ENCODE measurements at regions not wholly inside any gene's neighbourhood (a gene's known extent, or its start where the extent isn't known, plus 50 kb on each side); places are given as distances from the start of the nearest gene placed in this dataset.
"Not testable (repeated sequence)": the region's sequence is repeated elsewhere in the genome, so short reads cannot be mapped to it uniquely, and the experiment has no call there.

DNA sequence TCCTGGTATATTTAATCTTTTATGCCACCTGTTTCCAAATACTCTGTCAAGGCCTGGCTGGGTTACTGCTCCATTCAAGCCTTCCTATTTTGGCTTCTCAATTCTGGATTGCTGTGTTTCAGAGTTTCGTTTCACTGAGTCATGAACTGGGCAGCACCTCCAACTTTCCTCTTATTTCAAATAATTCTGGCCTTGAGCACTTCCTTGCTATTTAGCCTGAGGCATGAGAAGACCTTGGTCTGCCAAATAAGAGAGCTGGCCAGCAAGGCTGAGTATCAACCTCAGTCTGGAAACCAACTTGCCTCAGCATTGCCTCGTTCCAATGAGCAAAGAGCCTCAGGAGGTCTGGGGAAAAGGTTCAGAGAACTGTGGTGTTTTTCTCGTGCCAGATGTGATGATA, 66.6 kb downstream of the TNFAIP3 start:
- no peak for FAIRE-seq

DNA sequence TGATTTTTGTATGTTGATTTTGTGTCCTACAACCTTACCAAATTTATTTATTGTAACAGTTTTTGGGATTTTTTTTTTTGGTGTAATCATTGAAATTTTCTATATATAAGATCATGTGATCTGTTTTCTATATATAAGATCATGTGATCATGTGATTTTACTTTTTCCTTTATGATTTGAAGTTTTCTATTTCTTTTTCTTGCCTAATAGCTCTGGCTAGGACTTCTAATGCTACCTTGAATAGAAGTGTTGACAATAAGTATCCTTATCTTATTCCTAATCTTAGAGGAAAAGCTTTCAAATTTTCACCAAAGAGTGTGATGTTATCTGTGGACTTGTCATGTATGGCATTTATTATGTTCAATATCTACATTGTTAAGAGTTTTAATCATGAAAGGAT, 69.7 kb downstream of the TNFAIP3 start:
- FAIRE-seq = no peak

DNA sequence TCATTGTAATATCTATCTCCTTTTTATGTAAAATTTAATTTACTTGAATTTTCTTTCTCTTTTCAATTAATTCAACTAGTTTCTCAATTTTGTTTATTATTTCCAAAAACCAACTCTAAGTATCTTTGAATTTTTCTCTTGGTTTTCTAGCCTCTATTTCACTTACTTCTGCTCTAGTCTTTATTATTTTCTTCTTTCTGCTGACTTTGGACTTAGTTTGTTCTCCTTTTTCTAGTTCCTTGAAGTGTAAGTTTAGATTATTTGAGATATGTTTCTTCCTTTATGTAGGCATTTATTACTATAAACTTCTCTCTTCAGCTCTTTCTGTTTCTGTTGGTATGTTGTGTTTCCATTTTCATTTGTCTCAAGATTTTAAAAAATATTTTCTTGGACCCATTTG, 70.8 kb downstream of the TNFAIP3 start:
- FAIRE-seq = no peak

DNA sequence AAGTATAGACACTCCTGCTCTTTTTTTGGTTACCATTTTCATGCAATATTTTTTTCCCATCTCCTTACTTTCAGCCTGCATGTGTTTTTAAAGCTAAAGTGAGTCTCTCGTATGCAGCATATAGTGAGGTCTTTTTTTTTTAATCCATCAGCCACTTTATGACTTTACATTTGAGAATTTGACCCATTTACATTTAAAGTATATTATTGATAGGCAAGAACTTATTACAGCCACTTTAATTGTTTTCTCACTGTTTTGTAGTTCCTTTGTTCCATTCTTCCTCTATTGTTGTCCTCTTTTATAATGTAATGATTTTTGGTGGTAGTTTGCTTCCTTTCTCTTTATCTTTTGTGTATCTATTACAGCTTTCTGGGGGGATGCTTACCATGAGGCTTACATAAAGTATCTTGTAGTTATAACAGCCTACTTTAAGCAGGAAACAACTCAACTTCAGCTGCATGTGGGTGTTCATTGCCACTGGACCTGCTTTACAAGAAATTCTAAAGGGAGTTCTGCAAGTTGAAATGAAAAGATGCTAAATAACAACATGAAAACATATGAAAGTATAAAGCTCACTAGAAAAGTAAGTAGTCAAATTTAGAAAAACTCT, 71.8 kb downstream of the TNFAIP3 start:
- FAIRE-seq = no peak

DNA sequence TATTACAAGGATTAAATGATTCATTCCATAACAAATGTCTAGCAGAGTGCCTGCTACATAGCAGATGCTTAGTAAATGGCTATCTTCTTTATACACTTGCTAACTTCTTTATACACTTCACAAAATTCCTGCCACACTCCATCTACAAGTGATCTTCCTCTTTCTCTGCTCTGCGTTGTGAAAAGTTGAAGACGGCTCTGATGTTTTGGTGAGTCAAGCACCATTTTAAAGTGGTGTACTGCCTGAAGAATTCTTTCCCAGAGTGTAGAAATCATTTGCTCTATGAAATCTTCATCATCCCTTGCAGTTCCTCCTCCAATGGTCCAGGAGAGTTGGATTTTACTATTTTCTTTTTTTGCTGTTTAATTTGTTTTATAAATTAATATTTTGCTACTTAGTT, 74.9 kb downstream of the TNFAIP3 start:
- no peak for FAIRE-seq

GRCh38 chr6:137942736-137943135, 75.7 kb downstream of the TNFAIP3 start:
- no peak for FAIRE-seq

DNA sequence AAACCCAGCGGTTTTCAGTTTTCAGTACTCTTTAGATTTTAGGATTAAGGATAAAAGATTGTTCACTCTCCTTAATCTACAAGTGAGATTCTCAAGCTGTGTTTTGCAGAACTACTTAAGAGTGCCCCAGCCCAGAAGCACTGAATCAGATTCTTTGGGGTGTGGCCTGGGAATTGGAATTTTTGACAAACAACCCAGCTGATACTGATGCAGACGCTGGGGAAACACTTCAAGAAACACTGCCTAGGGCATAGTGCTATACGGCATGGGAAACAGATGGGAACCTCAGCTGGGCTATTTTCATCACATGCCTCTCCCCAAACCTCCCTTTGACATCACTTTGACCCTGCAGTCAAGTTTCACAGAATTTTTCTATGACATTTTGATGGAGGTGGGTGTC, 77.3 kb downstream of the TNFAIP3 start:
- not testable (repeated sequence) for FAIRE-seq

DNA sequence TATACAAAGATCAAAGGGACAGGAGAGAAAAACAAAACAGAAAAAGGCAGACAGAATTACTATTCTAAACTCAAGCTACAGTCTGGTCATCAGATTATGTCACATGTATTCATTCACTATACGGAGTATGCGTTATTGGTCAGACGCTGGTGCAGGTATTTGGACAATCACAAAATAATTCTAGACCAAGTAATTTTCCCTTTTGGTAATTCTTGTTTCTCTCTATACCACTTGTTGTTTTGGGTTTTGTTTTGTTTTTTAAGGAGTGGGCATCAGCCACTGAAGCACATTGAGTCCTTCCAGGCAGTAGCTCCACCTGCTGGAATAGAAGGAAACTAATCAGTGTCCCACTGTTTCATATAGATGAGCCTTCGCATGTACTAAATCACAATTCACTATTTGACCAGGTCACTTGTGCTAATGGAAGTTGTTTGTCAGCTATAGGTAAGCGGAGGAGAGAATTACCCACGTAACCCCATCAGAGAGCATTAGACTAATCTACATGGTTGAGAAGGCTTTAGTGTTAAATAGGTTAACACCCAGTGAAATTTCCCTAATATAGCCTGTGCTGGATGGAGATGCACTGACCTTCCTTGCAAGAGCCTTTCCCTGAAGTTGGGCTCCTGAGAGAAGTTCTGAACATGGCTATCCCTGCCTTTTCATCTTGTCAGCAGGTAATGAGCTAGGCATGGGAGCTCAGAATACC, 77.9 kb downstream of the TNFAIP3 start:
- FAIRE-seq = no peak

- no peak for FAIRE-seq
Measured at GRCh38 chr6:137949686-137950390, 82.8 kb downstream of the TNFAIP3 start.

DNA sequence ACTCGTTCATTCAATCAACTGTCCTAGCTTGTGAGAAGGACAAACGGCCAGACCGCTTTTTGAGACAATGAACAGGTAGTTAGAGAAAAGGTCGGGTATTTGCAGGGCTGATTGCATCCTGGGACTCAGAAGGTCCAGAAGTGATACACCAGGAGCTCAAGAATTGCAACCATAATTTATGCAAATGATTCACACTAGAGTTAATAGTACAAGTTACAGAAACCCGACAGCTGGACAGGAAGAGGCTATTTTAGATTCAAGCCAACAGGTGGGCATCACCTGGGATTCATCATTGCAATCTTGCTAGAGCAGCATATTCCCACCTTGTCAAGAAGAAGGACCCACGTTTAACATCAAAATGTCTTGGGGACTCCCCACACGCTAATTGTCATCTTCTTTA, 83.5 kb downstream of the TNFAIP3 start:
- FAIRE-seq = no peak

GRCh38 chr6:137951064-137951597, 84.1 kb downstream of the TNFAIP3 start:
- FAIRE-seq = no peak

- FAIRE-seq = no peak
Measured at GRCh38 chr6:137952247-137952646, 85.2 kb downstream of the TNFAIP3 start.

DNA sequence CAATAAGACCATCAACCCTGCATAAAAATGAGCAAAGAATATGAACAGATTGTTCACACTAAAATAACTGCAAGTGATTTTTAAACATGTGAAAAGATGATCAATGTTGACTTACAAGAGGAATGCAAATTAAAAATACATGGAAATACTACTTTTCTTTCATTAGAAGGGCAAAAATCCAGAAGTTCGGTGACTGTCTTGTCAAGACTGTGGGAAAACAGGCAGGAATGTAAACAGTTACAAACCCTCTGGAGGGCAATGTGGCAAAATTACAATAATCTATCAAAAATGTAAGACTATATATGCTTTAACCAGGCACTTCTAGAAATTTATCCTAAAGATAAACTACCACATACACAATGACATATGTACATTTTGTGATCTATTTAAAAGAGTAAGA, 86.7 kb downstream of the TNFAIP3 start:
- FAIRE-seq = no peak

GRCh38 chr6:137954253-137954652, 87.2 kb downstream of the TNFAIP3 start:
- FAIRE-seq = no peak

- FAIRE-seq = peak; percentile 74
Measured at GRCh38 chr6:137956098-137956488, 89.0 kb downstream of the TNFAIP3 start.

GRCh38 chr6:137957471-137957870, 90.4 kb downstream of the TNFAIP3 start:
- no peak for FAIRE-seq

DNA sequence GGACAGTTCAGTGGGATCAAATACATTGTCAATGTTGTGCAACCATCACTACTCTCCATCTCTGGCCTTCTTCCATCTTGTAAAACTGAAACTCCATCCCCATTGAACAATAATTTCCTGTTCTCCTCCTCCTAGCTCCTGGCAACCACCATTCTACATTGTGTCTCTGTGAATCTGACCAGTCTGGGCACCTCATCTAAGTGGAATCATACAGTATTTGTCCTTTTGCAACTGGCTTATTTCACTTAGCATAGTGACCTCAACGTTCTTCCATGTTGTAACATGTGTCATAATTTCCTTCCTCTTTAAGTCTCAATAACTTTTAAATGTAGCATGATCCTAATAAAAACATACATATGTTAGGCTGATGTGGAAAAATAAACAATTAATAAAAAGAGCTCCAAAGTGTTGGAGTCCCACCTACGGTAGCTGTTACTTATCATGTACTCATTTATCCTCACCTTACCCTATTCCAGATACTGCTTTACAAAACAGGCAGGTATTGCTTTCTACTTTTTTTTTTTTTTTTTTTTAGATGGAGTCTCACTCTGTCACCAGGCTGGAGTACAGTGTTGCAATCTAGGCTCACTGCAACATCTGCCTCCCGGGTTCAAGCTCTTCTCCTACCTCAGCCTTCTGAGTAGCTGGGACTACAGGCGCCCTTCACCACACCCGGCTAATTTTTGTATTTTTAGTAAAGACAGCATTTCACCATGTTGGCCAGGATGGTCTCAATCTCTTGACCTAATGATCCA, 91.9 kb downstream of the TNFAIP3 start:
- FAIRE-seq = no peak

DNA sequence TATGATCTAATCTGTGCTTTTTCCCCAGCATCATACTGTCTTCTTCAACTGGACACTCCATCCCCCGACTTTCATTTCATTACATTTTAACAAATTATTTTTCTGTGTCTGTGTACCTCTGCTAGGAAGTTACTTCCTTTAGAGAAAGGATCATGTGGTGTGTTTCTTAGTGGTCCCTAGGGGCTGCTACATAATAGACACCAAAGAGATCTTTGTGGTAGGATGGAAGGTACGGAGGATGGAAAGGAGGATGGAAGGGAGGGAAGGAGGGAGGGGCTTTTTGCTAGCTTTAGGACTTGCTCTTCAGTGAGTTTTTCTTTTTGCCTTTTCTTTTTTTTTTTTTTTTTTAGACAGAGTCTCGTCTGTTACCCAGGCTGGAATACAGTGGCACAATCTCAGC, 95.7 kb downstream of the TNFAIP3 start:
- no peak for FAIRE-seq

DNA sequence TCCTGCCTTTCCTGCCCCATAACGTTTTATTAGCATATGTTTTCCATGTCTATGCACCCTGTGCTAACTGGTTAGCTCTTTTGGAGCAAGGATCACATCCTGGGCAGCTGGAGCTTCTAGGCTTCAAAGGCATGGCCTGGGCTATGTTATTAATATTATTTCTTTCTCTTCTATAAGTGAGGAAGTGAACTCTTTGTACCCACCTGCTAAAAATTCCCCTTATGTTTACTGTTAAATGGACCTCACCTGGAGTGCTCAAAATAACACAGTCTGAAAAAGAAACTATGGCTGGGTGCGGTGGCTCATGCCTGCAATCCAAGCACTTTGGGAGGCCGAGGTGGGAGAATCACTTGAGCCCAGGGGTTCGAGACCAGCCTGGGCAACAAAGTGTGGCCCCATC, 97.8 kb downstream of the TNFAIP3 start:
- FAIRE-seq = no peak

DNA sequence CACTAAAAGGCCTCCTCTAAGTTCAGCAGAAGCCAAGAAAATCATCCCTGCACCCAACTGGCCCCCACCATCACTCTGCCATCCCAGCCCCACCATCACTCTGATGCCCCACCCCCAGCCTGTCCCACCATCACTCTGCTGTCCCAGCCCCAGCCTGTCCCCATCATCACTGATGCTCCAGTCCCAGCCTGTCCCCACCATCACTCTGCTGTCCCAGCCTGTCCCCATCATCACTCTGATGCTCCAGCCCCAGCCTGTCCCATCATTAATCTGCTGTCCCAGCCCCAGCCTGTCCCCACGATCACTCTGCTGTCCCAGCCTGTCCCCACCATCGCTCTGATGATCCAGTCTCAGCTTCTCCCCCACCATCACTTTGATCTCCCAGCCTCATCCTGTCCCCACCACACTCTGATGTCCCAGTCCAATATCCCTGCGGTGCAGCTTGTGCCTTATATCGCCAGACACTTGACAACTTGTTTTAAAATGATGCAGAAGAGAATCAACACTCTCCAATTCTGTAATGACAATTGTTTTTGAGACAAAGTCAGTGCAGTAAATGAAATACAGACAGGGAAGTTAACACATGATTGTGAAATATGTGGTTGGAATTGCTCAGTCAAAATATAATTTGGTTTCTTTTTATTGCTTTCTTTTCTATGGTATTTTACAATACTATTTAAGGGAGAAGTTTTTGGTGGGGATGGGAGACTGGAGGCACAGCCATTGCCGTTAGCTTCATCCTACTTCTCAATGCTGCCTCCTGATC, 100.8 kb downstream of the TNFAIP3 start:
- FAIRE-seq = no peak

DNA sequence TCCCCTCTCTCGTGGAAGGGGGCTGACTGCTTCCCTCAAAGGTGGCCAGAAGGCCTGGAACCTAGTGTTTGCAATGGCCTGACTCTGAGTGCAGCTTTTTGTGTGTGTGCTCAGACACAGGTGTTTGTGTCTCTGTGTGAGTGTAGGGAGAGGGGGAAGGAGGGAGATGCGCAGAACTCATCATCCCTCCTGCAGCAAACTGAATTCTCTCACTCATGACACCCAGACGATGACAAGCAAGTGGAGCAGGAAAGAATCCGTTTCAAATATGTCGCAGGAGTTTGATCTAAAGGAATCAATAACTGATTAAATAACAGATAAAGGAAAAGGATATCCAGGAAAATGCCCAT, 101.4 kb downstream of the TNFAIP3 start:
- no peak for FAIRE-seq

GRCh38 chr6:137968901-137969300, 101.8 kb downstream of the TNFAIP3 start:
- FAIRE-seq = no peak

DNA sequence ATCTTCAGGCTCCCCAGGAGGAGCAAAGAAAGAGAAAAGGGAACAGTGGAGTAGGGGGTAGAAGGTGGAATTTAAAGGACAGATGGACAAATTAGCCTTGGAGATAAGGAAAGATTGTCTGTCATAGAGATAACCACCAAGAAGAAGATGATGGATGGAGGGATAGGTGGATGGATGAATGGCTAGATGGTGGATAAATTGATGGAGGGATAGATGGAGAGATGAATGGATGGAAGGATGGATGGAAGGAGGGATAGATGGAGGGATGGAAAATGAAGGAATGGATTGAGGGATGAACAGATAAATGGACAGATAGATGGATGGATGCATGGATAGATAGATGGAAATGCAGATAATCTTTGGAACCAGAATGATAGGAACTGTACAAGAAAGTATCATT, 102.8 kb downstream of the TNFAIP3 start:
- FAIRE-seq = no peak

Data from endometrium (tissue), 2 donors.